Stimulated activated CD8-positive, alpha-beta memory T cell treated with anti-CD3 and anti-CD28 coated beads, Interleukin-15, amount 100 ng/mL, for 4 hours (primary cell): ENCODE measurements at regions not wholly inside any gene's neighbourhood (a gene's known extent, or its start where the extent isn't known, plus 50 kb on each side); places are given as distances from the start of the nearest gene placed in this dataset.
"Not testable (repeated sequence)": the region's sequence is repeated elsewhere in the genome, so short reads cannot be mapped to it uniquely, and the experiment has no call there.

Experiments used
- DNase-seq, 2 donors: peaks; one replicate each; pipeline ENCODE4 v3.0.0-alpha.2; 2020; ENCODE audit warnings: low read depth in 2 of 2

GRCh38 chr4:15337168-15337657 is 90.6 kb upstream of the C1QTNF7 start:
- DNase-seq: not testable (repeated sequence)

- DNase-seq: no peak
Measured at GRCh38 chr4:15339737-15340136, 88.1 kb upstream of the C1QTNF7 start.

- DNase-seq: no peak
Measured at GRCh38 chr4:15340332-15340731, 87.5 kb upstream of the C1QTNF7 start.

GRCh38 chr4:15340902-15341732 is 86.7 kb upstream of the C1QTNF7 start:
- no peak for DNase-seq

DNA sequence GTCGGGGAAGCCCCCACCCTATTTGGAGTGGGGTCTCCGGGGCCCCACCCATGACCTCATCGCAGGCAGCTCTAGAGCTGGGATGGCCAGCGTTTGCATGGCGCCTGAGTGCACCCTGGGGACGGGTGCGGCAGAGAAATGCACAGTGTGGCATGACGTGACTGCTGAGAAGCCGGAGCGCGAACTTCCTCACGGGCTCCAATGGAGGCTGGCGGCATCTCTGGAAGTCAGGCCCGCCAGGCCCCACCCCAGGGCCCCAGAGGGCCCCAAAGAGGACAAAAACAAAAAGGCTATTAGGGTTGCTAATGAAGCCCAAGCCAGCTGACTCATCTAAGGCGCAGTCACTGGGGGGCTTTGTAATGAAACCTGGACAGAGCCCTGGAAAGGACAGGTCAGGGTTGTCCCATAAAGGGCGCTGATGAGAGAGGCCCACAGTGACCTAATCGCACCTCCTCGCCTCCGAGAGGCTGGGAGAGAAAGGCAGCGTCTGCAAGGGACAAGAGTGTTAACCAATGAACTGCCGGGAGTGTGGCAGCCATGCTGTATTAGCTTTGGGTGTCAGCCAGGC is 86.0 kb upstream of the C1QTNF7 start:
- DNase-seq: no peak

- no peak for DNase-seq
Measured at GRCh38 chr4:15343000-15343399, 84.8 kb upstream of the C1QTNF7 start.

DNA sequence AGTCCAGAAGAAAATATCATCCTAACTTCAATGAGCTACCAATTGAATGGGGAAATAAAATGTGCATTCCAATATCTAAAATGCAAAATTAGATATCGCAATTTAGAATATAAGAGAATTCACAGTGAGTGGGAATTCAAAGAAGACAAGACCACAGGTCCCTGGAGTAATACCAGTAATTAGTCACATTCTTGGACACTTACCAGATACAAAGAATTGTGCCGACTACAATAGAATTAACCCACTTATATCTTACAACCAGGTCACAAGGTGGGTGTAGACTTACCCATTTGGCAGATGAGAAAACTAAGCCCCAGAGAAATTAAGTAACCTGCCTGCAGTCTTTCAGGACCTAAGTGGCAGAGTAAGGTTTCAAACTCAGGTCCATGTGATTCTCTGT is 84.3 kb upstream of the C1QTNF7 start:
- DNase-seq: no peak

- no peak for DNase-seq
Measured at GRCh38 chr4:15344041-15344440, 83.8 kb upstream of the C1QTNF7 start.

DNA sequence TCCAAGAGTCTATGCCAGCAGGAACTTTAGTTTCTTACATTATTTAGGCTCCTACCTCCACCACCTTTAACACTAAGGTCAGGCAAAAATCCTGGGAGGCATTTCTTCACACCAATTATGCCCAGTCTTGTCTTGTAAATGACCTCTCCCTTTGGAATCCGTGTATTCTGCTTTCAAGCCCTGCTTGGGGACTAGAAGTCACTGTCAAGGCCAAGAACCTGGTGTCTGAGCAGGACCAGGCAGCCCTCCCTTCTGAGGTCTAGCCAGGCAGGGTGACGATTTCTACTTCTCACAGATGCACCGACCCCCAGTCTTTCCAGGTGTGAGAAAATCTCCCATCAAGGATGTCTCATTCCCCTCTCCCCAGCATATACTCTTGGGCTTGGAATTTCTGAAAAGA is 82.7 kb upstream of the C1QTNF7 start:
- no peak for DNase-seq

DNA sequence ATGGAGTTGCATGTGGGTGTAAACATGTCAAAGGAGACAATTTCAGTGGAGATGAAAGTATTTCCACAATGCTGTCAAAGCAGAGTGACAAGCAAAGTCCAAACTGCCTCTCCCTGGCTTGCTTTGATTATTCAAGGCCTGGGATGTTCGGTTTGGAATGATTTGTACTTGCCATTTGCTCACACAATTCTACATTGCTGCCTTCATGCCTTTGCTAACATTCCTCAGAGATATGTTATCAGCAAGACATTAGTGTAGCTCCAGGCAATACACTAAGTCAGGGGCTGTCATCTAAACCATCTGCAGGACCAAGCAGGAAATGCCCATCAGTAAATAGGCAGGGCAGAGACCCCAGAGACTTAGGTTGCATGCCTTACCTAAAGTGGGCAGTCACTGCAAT is 79.6 kb upstream of the C1QTNF7 start:
- DNase-seq: no peak

DNA sequence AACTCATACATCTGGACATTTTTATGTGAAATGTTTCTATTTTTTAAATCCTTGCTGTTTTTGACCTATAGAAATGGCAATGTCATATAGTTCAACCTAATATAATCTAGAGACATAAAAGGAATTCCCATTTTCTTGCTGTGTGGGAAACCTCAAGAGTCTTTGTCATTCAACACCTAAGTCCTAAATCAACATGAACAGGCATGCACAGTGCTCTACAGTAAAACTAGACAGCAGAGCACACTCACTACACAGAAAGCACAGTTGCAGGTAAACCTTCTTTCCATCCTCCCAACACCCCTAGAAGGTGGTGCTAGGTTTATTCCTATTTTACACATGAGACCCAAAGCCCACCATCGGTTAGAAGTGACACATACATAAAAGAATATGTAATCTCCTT is 79.1 kb upstream of the C1QTNF7 start:
- no peak for DNase-seq

- no peak for DNase-seq
Measured at GRCh38 chr4:15349531-15349935, 78.3 kb upstream of the C1QTNF7 start.

DNA sequence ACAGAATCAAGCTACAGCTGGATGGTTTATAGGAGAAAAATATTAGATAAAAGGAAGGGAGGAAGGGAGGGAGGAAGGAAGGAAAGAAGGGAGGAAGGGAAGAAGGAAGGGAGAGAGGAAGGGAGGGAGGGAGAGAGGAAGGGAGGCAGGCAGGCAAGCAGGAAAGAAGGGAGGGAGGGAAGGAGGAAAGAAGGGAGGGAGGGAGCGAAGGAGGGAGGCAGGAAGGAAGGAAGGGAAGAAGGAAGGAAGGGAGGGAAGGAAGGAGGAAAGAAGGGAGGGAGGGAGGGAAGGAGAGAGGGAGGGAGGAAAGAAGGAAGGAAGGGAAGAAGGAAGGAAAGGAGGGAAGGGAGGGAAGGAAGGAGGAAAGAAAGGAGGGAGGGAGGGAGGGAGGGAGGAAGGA is 77.9 kb upstream of the C1QTNF7 start:
- no peak for DNase-seq

- no peak for DNase-seq
Measured at GRCh38 chr4:15352524-15352923, 75.3 kb upstream of the C1QTNF7 start.

DNA sequence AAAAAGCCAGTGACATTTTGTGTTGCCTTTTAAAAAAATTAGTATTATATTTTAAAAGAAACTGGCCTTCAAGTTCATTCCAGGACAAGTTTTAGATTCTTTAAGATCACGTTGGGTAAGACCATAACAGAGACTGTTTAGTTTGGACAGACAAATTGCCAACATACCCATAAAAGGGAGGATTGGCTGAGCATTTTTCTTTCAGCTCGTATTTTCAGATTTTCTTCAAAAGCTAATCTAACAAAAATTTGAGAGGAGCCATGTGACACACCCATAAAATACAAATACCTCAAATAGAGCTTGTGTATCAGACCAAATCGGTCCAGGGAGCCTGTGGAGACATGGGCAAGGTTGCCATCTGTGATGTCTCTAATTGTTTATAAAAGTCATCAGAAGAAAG is 74.6 kb upstream of the C1QTNF7 start:
- DNase-seq: no peak

- no peak for DNase-seq
Measured at GRCh38 chr4:15354371-15355297, 73.2 kb upstream of the C1QTNF7 start.

- no peak for DNase-seq
Measured at GRCh38 chr4:15361529-15361928, 66.3 kb upstream of the C1QTNF7 start.

GRCh38 chr4:15362541-15362940 is 65.3 kb upstream of the C1QTNF7 start:
- no peak for DNase-seq

GRCh38 chr4:15364183-15364582 is 63.6 kb upstream of the C1QTNF7 start:
- DNase-seq: no peak

GRCh38 chr4:15365641-15366040 is 62.2 kb upstream of the C1QTNF7 start:
- DNase-seq: no peak

GRCh38 chr4:15366721-15367120 is 61.1 kb upstream of the C1QTNF7 start:
- no peak for DNase-seq

- no peak for DNase-seq
Measured at GRCh38 chr4:15368856-15369255, 59.0 kb upstream of the C1QTNF7 start.
